ENCODE measurements at regions not wholly inside any gene's neighbourhood (a gene's known extent, or its start where the extent isn't known, plus 50 kb on each side); places are given as distances from the start of the nearest gene placed in this dataset.

GRCh38 chr7:155405399-155406318, 52.3 kb upstream of the EN2 start:
- peaks cover 6% of the 10 kb centered on the region for H3K4me1 ChIP-seq (ENCODE audit: control insufficient read depth, insufficient read depth, low read length)
- no peak overlapping the region for H3K27ac Mint-ChIP-seq
- no peaks in the 10 kb centered on the region for H3K36me3 Mint-ChIP-seq (ENCODE audit: low read depth)
- WGBS, 2 experiments (ENCODE audit: insufficient coverage in 1 of 2, insufficient read length in 1 of 2), result 68 to 77% methylated on average over 21 to 31 of the region's 31 CpGs
- peaks cover 6% of the 10 kb centered on the region for H3K9me3 ChIP-seq (ENCODE audit: control insufficient read depth, low read length)
- DNase-seq, result peak; percentile 65
- peaks cover 10% of the 10 kb centered on the region for H3K4me1 Mint-ChIP-seq
- H3K9me3 Mint-ChIP-seq, result peaks cover 6% of the 10 kb centered on the region
- no peak overlapping the region for H3K4me3 ChIP-seq (ENCODE audit: low read length)
- H3K27me3 Mint-ChIP-seq (ENCODE audit: insufficient read depth), result peaks cover 40% of the 10 kb centered on the region
- H3K36me3 ChIP-seq (ENCODE audit: control insufficient read depth, insufficient read depth, low read length), result no peaks in the 10 kb centered on the region
- H3K27ac ChIP-seq (ENCODE audit: low read depth, low read length), result no peak overlapping the region
- H3K9ac ChIP-seq (ENCODE audit: extremely low read depth, low read length, poor library complexity, severe bottlenecking), result no peak overlapping the region
- H3K4me3 Mint-ChIP-seq, result no peak overlapping the region
- peak; percentile 57 for TF ChIP-seq CTCF (conservative IDR thresholded peaks at IDR 0.05)
- H3K27me3 ChIP-seq (ENCODE audit: control insufficient read depth, insufficient read depth, low read length, poor library complexity, severe bottlenecking), result peaks cover 14% of the 10 kb centered on the region

GRCh38 chr7:155407799-155408198, 50.1 kb upstream of the EN2 start:
- Mint-ChIP-seq H3K36me3 (ENCODE audit: low read depth) (no peaks in the 10 kb centered on the region), H3K27me3 (ENCODE audit: insufficient read depth) (peaks cover 44% of the 10 kb centered on the region), H3K27ac (no peak overlapping the region), H3K9me3 (no peaks in the 10 kb centered on the region), H3K4me1 (peaks cover 10% of the 10 kb centered on the region), H3K4me3 (no peak overlapping the region)
- Histone ChIP-seq H3K9ac (ENCODE audit: extremely low read depth, low read length, poor library complexity, severe bottlenecking) (no peak overlapping the region), H3K36me3 (ENCODE audit: control insufficient read depth, insufficient read depth, low read length) (no peaks in the 10 kb centered on the region), H3K27me3 (ENCODE audit: control insufficient read depth, insufficient read depth, low read length, poor library complexity, severe bottlenecking) (peaks cover 11% of the 10 kb centered on the region), H3K4me3 (ENCODE audit: low read length) (no peak overlapping the region), H3K27ac (ENCODE audit: low read depth, low read length) (no peak overlapping the region), H3K4me1 (ENCODE audit: control insufficient read depth, insufficient read depth, low read length) (peaks cover 6% of the 10 kb centered on the region), H3K9me3 (ENCODE audit: control insufficient read depth, low read length) (no peaks in the 10 kb centered on the region)
- DNase-seq, result no peak
- no peak for TF ChIP-seq CTCF (conservative IDR thresholded peaks at IDR 0.05)
- WGBS, 2 experiments (ENCODE audit: insufficient coverage in 1 of 2, insufficient read length in 1 of 2), result 63% methylated on average over 1 of the region's 2 CpGs; no CpG with 5 or more reads in 1 of the 2 experiments

All from endodermal cell (in vitro differentiated cells).